OCI-LY1 (cell line): ENCODE measurements at regions not wholly inside any gene's neighbourhood (a gene's known extent, or its start where the extent isn't known, plus 50 kb on each side); places are given as distances from the start of the nearest gene placed in this dataset.
A peak's percentile ranks its signal among the peaks of the same experiment; 100 is the strongest.
"Not testable (repeated sequence)": the region's sequence is repeated elsewhere in the genome, so short reads cannot be mapped to it uniquely, and the experiment has no call there.

ENCODE experiments used
- H2AFZ ChIP-seq: fragments of 200-600 bp; sonication (generic), shearing (Covaris generic); 2 replicates; pipeline ENCODE4 v1.6.0; 2014; ENCODE audit warnings: antibody characterized with exemption, mild to moderate bottlenecking, low read length
- H3F3A ChIP-seq: fragments of 200-600 bp; sonication (generic), shearing (Covaris generic); 2 replicates; pipeline ENCODE4 v1.6.0; 2014; ENCODE audit warnings: mild to moderate bottlenecking, antibody characterized with exemption, low read length, moderate library complexity; ENCODE audit not compliant: insufficient read depth
- H3K27ac ChIP-seq: fragments of 200-600 bp; sonication (generic); 2 replicates; pipeline ENCODE4 v1.5.1; 2014; ENCODE audit warnings: low read length, mixed run types, mild to moderate bottlenecking, low read depth; ENCODE audit not compliant: poor library complexity, severe bottlenecking
- H3K27me3 ChIP-seq: fragments of 200-600 bp; sonication (generic); 2 replicates; pipeline ENCODE4 v1.6.0; 2014; ENCODE audit warnings: antibody characterized with exemption, mild to moderate bottlenecking, low read length, moderate library complexity; ENCODE audit not compliant: insufficient read depth
- H3K36me3 ChIP-seq: fragments of 200-600 bp; sonication (generic); 2 replicates; pipeline ENCODE4 v1.6.1; 2014; ENCODE audit warnings: mild to moderate bottlenecking, antibody characterized with exemption, low read length, moderate library complexity, mixed read lengths; ENCODE audit not compliant: insufficient read depth
- H3K4me1 ChIP-seq: fragments of 200-600 bp; sonication (generic); 2 replicates; pipeline ENCODE4 v1.5.1; 2014; ENCODE audit warnings: mild to moderate bottlenecking, low read length, moderate library complexity; ENCODE audit not compliant: insufficient read depth, severe bottlenecking
- H3K4me2 ChIP-seq: fragments of 200-600 bp; sonication (generic), shearing (Covaris generic); 2 replicates; pipeline ENCODE4 v1.6.1; 2014; ENCODE audit warnings: low read length
- H3K4me3 ChIP-seq: fragments of 200-600 bp; sonication (generic); 2 replicates; pipeline ENCODE4 v1.5.1; 2014; ENCODE audit warnings: low read length, low read depth, mild to moderate bottlenecking, mixed read lengths; ENCODE audit not compliant: poor library complexity, severe bottlenecking
- H3K79me2 ChIP-seq: fragments of 200-600 bp; shearing (Covaris generic); 2 replicates; pipeline ENCODE4 v1.6.1; 2016; ENCODE audit warnings: mixed run types, low read length, mixed read lengths; ENCODE audit not compliant: insufficient read depth
- H3K9ac ChIP-seq: fragments of 200-600 bp; sonication (generic), shearing (Covaris generic); 2 replicates; pipeline ENCODE4 v1.6.1; 2014; ENCODE audit warnings: mild to moderate bottlenecking, low read length, mixed read lengths
- H3K9me2 ChIP-seq: fragments of 200-600 bp; sonication (generic), shearing (Covaris generic); 2 replicates; pipeline ENCODE4 v1.6.1; 2014; ENCODE audit warnings: low read depth, mild to moderate bottlenecking, low read length, mixed read lengths
- H3K9me3 ChIP-seq: fragments of 200-600 bp; shearing (Covaris generic); 2 replicates; pipeline ENCODE4 v1.6.1; 2014; ENCODE audit warnings: low read length, mixed read lengths
- H4K20me1 ChIP-seq: fragments of 200-600 bp; sonication (generic), shearing (Covaris generic); 2 replicates; pipeline ENCODE4 v1.6.0; 2016; ENCODE audit warnings: mild to moderate bottlenecking, low read length; ENCODE audit not compliant: insufficient read depth
- EZH2 ChIP-seq: fragments of 200-600 bp; sonication (generic), shearing (Covaris generic); IDR thresholded peaks from 2 replicates; pipeline ENCODE4 v1.8.0; 2017; ENCODE audit warnings: borderline replicate concordance, mixed run types, mild to moderate bottlenecking, antibody characterized with exemption, low read length, moderate library complexity, mixed read lengths
- TF ChIP-seq, protein P1 (sequence below): fragments of 200-600 bp; sonication (generic), shearing (Covaris generic); IDR thresholded peaks from 2 replicates; pipeline ENCODE4 v1.5.1; 2017; ENCODE audit warnings: mild to moderate bottlenecking, antibody characterized with exemption, low read length, moderate library complexity, mixed read lengths

DNA sequence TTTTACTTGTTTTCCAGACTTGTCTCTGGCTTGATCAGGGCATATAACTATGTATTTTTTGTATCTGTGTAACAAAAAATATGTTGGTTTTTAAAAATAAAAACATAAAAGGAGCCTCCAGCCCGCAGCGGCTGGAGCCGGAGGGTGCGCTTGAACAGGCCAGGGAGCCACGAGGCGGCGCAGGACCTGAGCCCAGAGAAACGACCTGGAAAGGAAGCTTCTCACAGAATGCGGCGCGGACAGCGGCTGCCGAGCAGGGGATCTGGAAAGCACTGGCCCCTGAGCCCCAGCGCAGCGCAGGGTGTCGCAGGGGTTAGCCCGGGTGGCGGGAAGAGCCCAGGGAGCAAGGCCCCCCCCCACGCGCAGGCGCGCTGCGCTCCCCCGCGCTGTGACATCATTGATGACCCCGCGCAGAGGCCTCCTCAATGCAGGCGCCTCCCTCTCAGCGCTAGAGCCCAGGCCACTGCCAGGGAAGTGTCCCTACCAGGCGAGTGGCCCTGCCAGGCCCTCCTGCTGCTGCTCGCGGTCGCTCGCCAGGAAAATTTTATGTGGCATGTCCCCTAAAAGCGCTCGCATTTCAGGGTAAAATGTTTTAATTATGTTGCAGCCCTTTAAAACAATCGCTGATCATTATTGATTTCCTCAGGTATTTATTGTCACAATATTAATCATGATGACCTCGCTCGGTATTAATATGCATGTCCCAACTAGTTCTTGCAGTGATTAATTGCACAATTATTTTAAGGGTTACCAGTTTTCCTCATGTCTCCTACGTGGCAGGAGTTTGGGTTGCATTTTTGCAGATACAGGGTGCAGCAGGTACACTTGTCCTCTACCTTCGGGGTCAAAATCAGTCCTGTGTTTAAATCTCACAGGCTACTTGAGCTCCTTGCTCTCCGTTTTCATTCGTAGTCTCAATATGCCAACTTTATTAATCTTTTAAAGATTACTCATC lies 134.2 kb downstream of the USP22 start:
- Histone ChIP-seq H3K4me2 (peak overlapping the region; percentile 51; the same call in 1 of the 2 replicates), H3K27ac (no peak overlapping the region), H2AFZ (no peak overlapping the region), H3K79me2 (no peaks in the 10 kb centered on the region), H3K36me3 (no peaks in the 10 kb centered on the region), H3K9me3 (no peaks in the 10 kb centered on the region), H4K20me1 (no peaks in the 10 kb centered on the region), H3K27me3 (no peaks in the 10 kb centered on the region), H3F3A (no peaks in the 10 kb centered on the region), H3K9ac (no peak overlapping the region), H3K9me2 (no peaks in the 10 kb centered on the region), H3K4me3 (peak overlapping the region; percentile 30), H3K4me1 (no peaks in the 10 kb centered on the region)
- no peak for TF ChIP-seq EZH2
- TF ChIP-seq, protein P1, sequence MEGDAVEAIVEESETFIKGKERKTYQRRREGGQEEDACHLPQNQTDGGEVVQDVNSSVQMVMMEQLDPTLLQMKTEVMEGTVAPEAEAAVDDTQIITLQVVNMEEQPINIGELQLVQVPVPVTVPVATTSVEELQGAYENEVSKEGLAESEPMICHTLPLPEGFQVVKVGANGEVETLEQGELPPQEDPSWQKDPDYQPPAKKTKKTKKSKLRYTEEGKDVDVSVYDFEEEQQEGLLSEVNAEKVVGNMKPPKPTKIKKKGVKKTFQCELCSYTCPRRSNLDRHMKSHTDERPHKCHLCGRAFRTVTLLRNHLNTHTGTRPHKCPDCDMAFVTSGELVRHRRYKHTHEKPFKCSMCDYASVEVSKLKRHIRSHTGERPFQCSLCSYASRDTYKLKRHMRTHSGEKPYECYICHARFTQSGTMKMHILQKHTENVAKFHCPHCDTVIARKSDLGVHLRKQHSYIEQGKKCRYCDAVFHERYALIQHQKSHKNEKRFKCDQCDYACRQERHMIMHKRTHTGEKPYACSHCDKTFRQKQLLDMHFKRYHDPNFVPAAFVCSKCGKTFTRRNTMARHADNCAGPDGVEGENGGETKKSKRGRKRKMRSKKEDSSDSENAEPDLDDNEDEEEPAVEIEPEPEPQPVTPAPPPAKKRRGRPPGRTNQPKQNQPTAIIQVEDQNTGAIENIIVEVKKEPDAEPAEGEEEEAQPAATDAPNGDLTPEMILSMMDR: peak; percentile 17

DNA sequence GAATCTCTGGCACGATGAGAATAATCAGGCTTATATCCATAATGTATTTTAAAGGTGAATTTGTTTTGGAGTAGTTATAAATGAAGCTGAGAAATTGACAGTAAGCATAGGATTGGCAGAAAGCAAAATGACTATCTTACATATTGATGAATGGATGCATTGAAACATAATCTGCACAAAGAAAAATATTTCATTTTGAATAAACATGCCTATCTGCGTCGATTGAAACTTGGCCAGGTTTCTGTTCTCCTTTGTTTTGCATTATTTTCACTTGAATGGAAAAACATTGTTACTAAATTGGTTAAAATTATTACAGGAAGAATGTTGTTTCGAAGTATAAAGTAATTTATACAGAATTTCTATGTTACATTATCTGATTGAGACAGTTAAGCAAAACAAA lies 128.2 kb downstream of the USP22 start:
- Histone ChIP-seq H4K20me1 (no peaks in the 10 kb centered on the region), H3F3A (no peaks in the 10 kb centered on the region), H3K4me1 (no peaks in the 10 kb centered on the region), H3K27ac (no peak overlapping the region), H2AFZ (no peak overlapping the region), H3K9ac (no peak overlapping the region), H3K36me3 (no peaks in the 10 kb centered on the region), H3K9me2 (no peaks in the 10 kb centered on the region), H3K4me3 (no peak overlapping the region), H3K9me3 (no peaks in the 10 kb centered on the region), H3K4me2 (no peak overlapping the region), H3K27me3 (no peaks in the 10 kb centered on the region), H3K79me2 (no peaks in the 10 kb centered on the region)
- TF ChIP-seq, protein P1: no peak
- TF ChIP-seq EZH2: no peak

DNA sequence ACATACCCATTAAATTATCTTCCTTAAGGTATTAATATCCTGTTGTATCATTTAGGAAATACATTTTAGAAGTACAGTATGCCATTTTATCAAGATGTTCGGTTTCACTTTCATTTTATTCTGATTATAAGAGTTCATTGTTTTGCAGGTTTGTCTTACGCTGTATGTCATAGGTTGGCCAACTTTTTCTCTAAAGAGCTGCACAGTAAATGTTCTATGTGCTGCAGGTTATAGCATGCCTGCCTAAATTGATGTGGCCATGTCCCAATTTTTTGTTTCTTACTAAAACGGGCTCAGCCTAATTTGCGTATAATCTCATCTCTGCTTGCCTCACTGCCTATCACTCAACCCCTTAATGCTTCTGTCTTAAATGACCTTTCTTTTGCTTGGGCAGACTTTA lies 126.4 kb downstream of the USP22 start:
- H3K4me1 ChIP-seq: no peaks in the 10 kb centered on the region

DNA sequence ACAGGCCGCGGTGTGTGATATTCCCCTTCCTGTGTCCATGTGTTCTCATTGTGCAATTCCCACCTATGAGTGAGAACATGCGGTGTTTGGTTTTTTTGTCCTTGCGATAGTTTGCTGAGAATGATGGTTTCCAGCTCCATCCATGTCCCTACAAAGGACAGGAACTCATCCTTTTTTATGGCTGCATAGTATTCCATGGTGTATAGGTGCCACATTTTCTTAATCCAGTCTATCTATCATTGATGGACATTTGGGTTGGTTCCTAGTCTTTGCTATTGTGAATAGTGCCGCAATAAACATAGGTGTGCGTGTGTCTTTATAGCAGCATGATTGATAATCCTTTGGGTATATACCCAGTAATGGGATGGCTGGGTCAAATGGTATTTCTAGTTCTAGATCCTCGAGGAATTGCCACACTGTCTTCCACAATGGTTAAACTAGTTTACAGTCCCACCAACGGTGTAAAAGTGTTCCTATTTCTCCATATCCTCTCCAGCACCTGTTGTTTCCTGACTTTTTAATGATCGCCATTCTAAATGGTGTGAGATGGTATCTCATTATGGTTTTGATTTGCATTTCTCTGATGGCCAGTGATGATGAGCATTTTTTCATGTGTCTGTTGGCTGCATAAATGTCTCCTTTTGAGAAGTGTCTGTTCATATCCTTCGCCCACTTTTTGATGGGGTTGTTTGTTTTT lies 125.1 kb downstream of the USP22 start:
- H3K36me3 ChIP-seq, H3K27me3 ChIP-seq, H4K20me1 ChIP-seq: not testable (repeated sequence)

More for the DNA sequence above, 126.4 kb downstream of the USP22 start:
- Histone ChIP-seq H3K36me3 (no peaks in the 10 kb centered on the region), H3F3A (no peaks in the 10 kb centered on the region), H3K79me2 (no peaks in the 10 kb centered on the region), H3K27ac (no peak overlapping the region), H3K4me2 (no peak overlapping the region), H3K4me3 (no peak overlapping the region), H3K9ac (no peak overlapping the region), H4K20me1 (no peaks in the 10 kb centered on the region), H3K9me3 (no peaks in the 10 kb centered on the region), H3K27me3 (no peaks in the 10 kb centered on the region), H2AFZ (no peak overlapping the region), H3K9me2 (no peaks in the 10 kb centered on the region)
- TF ChIP-seq, protein P1: no peak
- TF ChIP-seq EZH2: no peak

More for the DNA sequence above, 125.1 kb downstream of the USP22 start:
- not testable (repeated sequence) for H3K9me3 ChIP-seq, H3K79me2 ChIP-seq, H3K9me2 ChIP-seq, H3F3A ChIP-seq, H3K4me2 ChIP-seq, H3K27ac ChIP-seq, H3K4me3 ChIP-seq, H3K4me1 ChIP-seq, H3K9ac ChIP-seq, H2AFZ ChIP-seq
